ENCODE measurements at regions not wholly inside any gene's neighbourhood (a gene's known extent, or its start where the extent isn't known, plus 50 kb on each side); places are given as distances from the start of the nearest gene placed in this dataset.
"Not testable (repeated sequence)": the region's sequence is repeated elsewhere in the genome, so short reads cannot be mapped to it uniquely, and the experiment has no call there.

DNA sequence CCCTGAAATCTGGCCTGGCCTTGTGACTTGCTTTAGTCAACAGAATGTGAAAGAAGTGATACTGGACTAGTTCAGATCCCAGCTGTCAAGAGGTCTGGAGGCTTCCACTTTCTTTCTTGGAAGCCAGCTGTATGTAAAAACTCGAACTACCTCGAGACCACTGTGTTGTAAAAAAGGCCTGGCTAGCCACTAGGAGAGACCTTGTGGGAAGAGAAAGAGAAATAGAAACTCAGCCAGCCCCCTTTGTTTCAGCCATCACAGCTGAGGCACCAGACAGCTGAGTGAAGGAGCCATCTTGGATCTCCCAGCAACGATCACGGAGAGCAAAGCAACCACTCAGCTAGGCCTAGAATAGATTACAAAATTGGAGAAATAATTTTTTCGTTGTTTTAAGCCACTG, 324.9 kb upstream of the TCF4 start:
- DNase-seq, result no peak

DNA sequence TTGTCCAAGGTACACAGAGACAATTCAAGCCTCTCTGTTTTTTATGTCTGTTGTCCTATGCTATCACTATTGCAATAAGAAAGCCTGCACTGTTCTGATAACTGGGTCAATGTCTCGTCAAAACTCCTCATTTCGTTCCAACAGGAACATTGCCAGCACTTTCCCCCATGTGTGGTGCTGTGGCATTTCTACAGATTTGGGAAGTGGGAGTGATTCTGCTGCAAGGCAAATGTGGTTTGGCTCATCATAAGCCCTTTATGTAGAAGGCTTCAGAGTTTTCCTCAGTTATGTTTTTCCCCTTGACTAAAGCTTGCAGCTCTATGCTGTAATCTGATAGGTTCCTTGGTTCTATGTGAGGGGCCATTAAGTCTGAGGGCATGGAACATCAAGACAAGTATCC, 324.1 kb upstream of the TCF4 start:
- no peak for DNase-seq

DNA sequence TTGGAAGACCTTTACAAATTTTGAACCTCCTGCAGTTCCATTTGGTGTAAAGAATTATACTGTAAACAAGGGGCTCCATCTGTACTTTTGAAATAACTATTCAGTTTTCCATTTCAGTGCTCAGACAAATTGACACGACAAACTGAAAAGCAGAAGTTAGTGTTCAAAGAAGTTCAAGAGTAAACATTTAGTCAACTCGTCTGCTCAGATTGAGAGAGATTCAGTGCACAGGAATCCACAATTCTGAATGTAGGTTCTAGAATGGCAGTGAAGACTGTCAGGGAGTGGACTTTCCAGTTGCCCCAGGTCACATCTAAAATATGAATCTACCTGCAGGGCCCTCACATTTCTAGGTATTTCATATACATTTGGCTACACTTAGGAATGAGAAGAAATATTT, 322.3 kb upstream of the TCF4 start:
- no peak for DNase-seq

DNA sequence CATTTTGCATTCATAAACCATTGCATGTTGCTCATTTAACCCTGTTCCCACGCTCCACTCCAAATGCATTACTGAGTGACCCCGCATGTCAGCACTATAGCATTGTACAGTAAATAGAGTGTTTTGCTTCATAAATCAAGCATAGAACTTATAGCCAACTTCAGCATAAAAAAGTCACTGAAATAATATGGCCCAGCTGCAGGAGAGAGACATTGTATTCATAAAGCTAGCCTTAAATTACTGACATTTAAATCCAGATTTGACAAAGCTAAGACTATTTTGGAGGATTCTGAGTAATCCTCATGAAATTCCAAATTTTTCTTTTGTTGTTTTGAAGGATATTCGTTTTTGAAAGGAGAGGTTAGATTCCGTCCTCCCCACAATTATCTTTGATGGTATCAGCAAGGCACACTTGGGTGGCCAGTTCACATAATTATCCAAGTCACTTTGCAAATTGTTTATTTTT, 320.9 kb upstream of the TCF4 start:
- DNase-seq, result no peak

DNA sequence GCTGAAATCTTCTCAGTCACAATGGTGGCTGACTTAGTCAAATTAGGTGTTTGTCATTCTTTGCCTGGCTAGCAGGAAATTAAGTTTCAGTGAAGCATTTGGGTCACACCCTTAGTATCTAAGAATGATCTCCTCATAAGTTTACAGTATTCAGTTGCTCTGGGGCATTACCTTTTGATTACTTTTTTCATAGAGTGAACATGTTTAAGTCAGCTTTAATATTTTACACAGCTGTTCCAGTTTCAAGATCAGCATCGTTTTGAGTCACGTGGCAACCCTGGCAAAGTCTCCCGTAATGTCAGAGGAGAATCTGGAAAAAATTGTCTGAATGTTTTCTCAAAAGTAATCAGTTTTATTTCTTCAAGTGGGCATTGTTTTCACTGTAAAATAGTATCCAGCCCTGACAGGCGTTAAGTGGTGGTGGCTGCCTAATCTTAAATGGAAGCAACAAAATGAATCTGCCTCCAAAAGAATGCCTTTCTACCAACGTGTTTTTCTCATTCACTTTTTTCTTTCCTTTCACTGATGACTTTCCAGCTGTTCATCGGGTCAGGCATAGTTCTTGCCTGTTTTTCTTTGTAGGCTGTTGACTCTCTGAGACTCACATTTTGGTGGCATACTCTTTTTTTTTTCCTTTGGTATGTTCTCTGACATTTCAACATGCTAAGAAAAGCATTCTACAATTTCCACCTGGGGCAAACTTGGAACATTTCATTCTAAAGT, 319.6 kb upstream of the TCF4 start:
- DNase-seq, result no peak

DNA sequence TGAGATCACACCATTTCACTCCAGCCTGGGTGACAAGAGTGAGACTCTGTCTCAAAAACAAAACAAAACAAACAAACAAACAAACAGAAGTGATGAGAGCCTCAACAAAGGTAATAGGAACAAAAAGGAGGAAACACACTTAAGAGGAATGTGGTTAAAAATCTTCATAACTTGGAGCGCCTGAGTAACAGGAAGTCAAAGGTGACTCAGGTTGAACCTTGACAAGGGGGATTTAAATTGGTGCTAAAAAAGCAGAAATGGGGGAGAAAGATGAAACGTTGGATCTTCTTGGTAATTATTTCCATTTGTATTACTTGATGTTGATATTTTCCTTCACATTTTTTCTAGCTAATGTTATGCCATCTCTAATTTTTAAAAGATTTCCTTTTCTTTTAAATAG, 318.5 kb upstream of the TCF4 start:
- no peak for DNase-seq

DNA sequence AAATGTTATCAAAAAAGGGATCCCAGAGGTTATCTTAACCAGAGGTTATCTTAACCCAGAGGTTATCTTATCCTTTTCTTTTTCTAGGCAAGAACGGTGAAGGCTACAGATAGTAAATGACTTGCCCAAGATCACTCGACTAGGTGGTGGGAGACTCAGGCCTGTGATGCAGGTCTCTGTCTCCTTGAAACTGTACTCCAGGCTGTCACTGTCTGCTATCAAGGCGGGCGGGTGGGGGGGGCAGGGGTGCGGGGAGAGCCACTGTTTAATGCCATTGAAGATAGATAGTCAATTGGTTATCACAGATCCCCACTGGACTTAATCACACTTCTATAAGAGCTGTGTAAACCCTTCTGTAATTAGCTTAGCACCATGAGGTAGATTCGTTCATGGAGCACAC, 315.9 kb upstream of the TCF4 start:
- no peak for DNase-seq

DNA sequence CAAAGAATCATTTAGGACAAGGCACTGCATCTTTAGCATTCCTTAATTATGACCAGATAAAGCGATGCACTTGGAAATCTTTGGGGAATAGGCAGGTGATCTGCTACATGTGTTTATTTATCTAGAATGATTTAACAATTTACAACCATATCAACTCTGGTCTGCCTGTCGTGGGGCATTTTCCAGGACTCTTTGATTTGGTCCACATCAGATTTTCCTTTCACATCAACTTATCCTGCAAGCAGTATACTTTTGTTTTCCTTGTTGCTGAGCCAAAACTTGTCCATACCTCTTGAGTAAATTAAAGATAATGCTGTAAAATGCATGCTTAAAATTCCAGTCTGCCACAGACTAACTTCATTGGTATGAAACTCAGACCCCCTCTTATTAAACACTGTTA, 312.4 kb upstream of the TCF4 start:
- DNase-seq, result no peak

DNA sequence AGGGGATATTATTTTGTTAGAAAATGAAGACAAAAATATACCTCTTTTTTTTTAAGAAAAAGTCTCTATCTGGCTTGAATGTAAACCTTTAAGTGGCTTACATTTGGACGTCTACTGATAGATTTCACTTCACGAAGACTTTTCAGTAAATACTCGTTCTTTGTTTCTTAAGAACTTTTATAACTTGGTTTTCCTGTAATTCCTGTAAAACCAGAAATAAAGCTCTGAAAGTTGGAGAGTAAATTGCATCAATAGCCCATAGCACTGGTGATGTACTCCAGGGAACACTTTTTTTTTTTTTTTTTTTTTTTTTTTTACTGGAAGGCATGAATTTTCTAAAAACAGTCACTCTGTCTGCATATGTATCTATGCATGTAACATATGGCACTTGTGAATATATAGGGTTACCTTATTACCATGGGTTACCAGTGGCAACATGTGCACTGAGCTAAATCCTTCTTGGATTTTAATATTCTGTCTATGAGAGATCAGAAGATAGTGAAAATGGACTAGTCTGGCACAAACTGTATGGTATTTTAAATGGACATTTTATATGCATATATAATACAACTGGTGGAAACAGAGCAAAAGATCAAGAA, 309.2 kb upstream of the TCF4 start:
- DNase-seq, result no peak

DNA sequence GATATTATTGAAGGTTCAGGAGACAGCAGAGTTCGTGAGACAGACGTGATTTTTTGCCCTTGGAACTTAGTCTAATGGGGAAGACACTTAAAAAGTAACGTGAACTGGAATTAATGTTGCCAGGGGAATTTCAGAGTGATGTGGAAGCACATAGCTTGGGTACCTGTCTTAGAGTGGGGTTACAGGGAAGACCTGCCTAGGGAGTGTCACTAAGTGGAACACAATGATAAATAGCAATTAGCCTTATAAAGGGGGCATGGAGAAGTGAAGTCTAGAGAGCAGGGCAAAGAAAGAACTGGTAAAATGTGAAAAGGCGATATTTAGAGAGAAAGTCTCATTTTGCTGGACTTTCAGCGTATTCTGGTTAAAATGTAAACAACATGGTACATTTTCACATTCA, 306.0 kb upstream of the TCF4 start:
- DNase-seq, result no peak

DNA sequence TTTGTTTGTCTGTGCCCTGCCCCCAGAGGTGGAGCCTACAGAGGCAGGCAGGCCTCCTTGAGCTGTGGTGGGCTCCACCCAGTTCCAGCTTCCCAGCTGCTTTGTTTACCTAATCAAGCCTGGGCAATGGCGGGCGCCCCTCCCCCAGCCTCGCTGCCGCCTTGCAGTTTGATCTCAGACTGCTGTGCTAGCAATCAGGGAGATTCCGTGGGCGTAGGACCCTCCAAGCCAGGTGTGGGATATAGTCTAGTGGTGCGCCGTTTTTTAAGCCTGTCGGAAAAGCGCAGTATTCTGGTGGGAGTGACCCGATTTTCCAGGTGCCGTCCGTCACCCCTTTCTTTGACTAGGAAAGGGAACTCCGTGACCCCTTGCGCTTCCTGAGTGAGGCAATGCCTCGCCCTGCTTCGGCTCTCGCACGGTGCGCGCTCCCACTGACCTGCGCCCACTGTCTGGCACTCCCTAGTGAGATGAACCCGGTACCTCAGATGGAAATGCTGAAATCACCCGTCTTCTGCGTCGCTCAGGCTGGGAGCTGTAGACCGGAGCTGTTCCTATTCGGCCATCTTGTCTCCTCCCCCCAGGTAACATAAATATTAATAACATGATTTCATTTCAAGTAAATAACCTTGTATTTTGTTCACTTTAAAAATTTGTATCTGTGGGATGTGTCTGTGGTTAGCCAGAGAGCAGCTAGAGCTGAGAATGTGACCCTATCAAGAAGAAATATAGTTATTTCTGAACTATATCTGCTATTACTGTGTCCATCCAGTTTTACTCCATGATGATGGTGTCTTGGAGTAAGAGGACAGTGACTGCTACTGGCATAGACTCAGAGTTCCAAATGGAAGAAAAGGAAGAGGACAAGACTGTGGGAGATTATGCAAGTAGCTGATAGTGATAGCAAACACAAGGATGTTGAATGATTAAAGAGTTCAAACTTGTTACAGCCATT, 305.1 kb upstream of the TCF4 start:
- DNase-seq, result not testable (repeated sequence)

DNA sequence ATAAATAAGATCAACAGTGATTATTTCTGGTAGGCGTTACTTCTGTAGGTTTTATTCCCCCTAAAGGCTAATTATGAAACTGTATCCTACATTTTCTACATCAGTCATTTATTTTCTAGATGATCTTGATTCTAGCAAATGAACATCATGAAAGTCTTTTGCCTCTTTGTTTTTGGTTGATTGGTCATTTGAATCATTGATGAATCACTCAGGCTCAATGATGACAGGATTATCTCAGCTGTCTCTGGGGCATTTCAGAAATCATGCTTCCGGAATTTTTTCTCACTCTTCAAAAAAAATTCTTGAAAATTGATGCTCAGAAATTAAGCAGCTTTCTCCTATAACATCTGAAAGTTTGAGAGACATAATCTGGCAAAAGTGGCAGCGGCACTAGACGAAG, 298.9 kb upstream of the TCF4 start:
- no peak for DNase-seq

DNA sequence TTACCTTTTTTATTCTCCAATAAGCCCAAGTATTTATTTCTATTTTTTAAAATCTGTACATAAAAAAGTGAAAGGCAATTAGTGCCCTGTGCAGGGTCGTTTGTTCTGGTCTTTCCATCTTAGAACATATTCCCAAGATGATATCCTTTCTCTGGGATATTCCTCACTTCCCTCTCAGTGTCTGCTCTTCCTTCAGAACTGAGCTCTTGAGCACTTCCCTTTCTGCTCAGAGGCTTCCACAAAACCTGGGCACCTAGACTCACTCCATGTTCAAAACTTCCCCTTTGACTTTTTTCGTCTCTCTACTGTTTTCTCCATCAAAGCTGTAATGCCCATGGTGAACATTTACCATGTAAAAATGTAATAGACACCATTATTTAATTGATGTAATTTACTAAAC, 296.5 kb upstream of the TCF4 start:
- no peak for DNase-seq

DNA sequence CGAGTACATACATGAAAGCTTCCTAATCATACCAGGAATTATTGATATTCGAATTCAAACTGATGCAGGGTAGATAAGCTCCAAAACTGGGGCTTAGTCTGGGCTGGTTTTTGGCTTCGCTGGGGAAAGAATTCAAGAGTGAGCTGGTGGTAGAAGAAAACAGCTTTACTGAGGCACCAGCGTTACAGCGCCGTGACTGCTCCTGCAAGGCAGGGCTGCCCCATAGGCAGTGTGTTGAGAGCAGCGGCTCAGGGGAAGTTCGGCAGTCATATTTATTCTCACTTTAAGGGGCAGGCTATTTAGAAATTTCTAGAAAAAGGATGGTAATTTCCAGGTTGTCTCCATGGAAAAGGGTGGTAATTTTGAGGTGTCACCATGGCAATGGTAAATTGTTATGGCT, 292.6 kb upstream of the TCF4 start:
- DNase-seq, result no peak

DNA sequence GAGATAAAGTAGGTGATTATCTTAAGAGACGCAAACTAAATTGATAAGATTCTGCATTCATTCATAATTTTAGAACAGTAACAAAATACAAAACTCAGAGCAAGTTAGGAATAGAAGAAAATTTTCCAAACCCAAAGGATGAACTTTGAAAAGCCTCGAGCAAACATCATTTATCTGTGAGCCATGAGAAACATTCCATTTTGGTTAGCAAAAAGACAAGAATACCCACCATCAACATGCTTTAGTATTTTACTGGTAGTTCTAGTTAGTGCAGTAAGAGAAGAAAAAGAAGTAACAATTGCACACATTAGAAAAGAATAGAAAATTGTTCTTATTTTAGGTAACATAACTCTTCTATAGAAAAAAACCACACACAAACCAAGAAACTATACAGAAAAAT, 291.3 kb upstream of the TCF4 start:
- DNase-seq, result no peak

DNA sequence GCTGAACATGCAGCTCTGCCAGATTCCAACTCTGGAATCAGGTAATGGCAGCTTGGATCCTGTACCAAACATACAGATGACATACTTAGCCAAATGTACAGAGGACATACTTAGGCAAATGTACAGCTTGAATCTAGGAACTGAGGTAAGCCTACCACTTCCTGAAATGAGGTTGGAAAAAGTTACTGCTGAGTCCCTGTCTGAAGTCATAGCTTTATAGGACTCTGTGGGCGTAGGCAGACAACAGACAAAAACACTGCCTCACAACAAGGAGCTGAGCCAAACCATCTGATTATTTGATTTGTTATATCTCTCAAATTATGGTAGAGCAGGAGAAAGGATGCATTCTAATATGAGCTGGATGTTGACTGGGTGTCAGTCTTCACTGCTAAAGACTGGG, 290.2 kb upstream of the TCF4 start:
- no peak for DNase-seq

DNA sequence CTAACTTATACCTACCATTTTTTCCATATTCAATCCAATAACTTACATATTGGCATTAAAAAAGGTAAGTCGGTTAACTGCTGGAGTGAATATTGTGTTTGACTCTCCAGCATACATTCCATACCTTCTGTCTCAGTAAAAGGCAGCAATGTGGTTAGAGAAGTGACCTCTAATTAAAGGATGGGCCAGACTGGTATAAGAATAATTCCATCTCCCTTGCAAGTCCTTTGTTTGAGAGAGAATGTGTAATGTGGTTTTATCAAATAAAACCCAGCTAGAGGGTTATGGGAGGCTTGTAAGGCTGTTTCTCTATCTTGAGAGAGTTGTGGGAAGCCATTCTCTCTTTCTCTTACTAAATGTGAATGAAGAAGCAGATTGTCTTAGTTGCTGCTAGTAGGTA, 289.3 kb upstream of the TCF4 start:
- no peak for DNase-seq

DNA sequence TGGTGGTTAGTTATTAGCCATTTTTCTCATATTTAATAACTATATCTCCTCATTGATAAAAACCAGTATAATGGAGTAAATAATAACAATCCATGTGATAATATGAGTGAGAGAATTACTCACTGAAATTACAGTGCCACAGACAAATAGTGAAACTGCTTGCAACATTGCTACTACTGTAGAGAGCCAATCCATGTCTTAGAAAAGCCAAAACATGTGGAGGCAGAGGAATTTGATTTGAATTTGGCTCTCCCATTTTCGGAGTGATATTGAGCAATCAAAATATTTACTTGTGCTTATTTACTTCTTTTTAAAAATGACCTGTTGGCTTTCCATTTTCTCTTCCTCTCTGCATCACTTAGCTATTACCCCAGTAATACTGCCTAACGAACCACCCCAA, 288.3 kb upstream of the TCF4 start:
- DNase-seq, result no peak

DNA sequence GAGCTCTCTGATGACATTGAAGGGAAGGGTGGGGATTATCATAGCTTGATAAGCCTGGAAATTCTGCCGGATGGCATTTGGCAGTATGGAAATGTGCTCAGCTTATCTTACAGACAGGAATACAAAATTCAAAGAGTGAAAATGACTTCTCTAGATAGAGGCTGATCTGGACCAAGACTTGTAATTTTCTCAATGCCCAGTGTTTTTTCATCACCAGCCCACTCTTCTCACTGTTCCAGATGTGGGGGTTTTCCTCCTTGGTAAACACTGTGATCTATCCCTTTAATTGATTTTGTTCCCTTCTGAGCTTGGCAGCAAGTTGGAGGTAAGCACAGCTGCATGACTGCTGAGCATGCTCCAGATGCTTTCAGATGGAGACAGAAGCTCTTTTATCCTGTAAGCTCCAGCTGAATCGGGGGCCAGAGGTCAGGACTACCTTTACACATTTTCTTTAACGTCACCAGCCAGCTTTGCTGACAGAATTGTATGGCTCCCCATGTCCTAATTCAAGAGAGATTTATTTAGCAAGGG, 287.4 kb upstream of the TCF4 start:
- no peak for DNase-seq

DNA sequence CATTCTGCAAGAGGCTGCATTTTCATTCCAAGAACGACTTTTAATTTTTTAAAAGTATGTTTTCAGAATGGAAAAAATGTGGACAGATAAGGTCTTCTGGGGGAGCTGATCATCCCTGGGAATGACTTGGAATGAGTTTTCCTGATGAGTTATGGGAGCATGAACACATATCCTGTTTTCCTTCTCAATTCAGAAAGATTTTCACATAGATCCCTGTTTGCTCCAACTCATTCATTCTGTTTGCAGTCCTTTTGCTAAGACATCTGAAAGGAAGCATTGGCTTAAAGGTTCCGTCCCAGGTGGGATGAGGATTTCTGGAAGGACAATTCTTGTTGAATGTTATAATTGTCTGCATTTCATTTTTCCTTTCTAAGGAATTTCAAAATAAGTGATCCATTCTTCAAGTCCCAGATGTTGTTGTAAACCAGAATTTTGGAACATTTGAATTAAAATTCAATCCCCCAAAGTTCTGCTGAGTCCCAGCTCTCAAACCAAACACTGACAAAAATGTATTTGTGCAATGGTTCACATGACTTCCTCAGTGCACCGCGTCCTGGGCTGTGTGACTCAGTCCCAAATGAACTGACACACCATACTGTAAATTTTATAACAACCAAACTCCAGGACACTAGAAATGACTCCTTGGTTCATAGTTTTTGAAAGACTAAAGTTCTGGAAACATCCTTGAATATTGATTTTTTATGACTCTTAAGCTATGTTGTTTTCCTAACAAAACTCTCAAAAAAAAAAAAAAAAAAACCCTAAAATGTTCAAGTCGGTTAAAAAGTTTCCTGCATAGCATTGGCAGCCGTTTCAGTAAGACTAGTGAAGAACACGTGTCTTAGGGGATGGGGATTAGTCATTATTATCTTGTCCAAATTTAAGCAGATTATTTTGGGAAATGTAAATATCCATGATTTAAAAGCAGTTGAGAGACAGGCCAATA, 281.8 kb upstream of the TCF4 start:
- DNase-seq, result no peak

DNA sequence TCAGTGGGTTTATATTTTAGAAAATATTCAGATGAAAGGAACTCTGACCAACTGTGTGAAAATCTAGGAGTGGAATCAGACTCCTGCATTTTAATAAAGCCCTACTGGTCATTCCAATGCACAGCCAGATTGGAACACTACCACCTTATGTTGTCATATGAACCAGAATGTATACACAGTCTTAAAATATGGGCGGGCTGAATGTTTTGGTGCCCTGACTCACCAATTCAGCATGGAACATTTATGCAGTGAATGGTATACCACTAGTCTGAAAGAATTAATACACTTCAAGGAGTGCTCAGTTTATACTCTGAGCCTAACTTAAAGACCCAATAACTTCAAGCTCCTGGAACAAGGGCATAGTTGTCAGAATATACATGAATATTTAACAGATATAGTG, 280.9 kb upstream of the TCF4 start:
- no peak for DNase-seq

DNA sequence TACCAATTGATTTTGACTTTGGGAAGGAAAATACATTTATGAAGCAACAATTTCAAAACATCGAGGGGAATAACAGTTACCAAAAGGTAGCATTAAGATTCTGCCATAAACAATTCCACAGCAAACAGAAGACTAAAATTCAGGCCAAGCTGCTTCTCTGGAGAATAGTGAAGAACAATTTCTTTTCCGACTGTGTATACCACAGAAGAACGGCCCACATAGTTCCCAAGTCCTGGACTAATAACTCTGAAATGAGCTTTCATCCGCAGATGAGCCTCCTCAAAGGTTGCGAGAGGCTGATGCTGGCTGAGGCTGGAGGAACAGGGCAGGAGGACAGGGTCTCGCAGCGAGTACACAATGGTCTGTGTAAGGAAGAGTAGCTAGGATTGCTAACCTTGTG, 278.9 kb upstream of the TCF4 start:
- no peak for DNase-seq

DNA sequence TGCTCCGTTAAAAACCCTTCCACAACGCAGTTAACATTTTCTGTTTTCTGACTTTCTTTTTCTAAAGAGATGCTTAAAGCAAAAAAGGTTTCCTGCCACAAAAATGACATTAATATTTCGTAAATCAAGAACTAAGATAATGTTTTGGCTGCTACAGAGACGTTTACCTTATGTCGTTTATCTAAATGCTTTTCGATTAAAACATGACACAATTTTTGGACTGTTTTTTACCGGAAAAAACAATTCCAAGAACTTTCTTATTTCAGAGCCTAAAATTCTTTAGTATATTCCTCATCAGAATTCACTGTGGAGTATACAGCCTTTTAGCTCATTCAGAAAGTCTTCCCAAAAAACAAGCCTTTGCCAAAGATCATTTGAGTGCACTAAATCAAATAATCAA, 278.0 kb upstream of the TCF4 start:
- DNase-seq, result no peak

All from NCI-H1694 (cell line).